GM21786 (cell line): ENCODE measurements at regions not wholly inside any gene's neighbourhood (a gene's known extent, or its start where the extent isn't known, plus 50 kb on each side); places are given as distances from the start of the nearest gene placed in this dataset.

Source experiments
- ATAC-seq: cut with Tn5 transposase; IDR thresholded peaks from one replicate; pipeline ENCODE4 v1.9.1; 2021; ENCODE audit not compliant: unreplicated experiment

DNA sequence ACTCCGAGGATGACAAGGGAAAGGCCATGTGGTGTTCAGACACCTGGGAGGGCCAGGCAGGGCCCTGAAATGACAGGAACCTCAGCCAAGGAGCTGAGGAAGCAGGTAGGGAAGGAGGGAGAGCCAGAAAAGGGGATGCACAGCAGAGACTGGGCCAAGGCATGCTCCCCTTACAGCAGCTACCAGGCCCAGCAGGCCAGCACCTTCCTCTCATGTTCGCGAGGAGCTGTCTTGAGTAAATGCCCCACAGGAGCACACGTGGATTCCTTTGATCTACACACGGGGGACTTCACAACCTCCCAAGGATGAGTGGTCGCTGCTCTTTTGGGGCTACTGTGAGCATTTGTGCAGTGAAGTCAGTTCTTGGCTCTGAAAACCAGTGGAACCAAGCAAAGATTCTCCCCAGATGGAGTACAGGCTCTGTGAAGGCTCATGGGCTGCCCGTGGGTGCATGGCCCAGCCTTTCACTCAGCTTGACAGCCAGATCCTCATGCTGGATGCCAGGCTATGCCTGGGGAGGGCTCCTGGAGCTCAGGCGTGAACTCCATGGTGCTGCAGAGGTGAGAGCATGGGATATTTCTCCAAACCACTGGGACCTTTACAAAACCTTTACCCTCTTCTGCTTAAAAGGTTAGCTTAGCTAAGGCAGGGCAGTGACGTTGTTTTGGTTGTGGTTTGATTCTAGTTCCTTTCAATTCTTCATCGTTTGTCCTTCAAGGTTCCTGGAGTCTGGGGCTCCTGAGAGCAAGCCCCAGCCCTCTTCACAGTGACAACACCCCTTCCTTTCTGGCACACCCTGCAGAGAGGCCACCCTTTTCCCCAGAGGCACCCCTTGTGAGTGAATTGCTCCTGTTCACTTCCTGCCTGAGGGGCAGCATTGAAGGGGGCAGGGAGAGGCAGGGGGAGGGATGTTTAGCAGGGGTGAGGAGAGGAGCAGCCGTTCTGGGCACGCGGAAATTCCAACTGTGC lies 74.2 kb upstream of the ZPBP start:
- peak; percentile 88 for ATAC-seq

DNA sequence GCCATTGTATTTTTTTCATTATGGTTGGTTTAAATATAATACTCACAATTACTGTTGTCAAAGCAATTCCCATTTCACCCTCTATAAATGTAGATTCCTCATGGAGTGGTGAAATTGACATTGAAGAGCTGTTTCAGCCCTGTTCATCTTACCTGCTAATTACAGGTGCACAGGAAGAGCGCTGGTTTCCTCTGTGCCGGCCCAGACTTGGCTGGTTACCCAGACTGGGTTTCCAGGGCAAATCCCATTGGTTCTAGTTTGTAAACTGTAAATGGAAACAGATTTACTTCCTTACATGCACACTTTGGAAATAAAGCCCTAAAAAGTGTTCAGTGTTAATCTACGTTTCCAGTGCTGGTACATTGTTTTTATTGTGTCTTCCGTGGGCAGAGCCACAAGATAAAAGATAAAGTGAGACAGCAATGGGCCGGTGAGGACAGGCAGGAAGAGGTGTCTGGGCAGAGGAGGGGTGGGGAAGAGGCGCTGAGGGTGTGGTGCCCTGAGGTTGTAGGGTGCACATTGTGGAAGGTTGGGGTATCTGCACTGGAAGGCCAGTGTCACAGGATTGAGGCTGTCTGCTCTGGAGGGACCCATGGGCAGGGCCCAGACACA lies 71.6 kb upstream of the ZPBP start:
- ATAC-seq = no peak

DNA sequence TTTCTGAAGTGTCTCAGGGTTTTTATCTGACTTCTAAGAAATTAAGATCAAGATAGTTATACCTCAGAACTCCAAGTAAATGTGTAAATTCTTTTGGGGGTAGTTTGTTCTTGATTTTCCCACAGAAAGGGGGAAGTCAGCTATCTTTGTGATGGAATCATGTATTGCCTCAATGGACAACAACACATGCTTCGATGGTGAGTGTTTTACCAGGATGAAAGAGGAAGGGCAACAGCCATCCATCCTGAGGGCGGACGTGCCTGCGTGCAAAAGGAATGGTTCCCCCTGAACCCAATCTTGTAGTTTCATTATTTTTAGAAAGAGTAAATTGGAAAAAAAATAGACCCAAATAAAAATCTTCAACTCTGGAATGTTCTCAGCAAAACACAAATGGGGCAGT lies 67.2 kb upstream of the ZPBP start:
- no peak for ATAC-seq

DNA sequence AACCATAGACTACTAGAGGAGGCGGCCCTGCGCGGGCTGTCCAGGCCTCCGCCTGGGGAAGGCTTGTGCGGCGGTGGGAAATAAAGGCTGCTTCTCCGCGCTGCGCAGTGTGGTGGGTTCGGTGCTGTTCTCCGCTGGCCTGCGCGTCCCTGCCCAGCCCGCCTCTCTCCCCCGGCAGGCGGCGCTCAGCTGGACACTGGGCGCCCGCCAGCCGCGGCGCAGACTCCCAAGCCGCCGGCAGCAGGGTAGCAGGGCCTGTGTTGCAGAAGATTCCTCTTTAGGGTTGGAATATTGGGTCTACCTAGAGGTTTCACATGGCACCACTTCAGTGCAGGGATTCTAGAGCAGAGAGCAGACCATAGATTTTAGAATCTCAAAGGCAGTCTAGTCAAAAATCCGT lies 66.1 kb upstream of the ZPBP start:
- no peak for ATAC-seq

DNA sequence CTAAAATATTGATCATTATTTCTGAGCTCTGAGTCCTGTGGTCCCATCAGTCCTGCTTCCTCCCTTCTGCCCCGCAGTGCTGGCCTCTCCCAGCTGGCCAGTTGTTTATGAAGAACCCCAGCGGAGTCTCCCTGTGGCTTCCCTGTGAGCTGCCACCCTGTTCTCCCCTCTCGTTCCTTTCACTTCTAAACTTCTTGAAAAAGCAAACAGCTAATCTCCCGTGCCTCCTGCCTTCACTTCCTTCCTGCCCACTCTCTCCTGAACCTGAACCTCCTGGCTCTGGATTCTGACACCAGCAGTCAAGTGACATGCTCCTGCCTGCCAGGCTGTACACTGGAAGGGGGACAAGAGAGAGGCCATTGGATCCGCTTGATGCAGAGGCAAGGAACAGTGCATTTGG lies 63.7 kb upstream of the ZPBP start:
- ATAC-seq = no peak

DNA sequence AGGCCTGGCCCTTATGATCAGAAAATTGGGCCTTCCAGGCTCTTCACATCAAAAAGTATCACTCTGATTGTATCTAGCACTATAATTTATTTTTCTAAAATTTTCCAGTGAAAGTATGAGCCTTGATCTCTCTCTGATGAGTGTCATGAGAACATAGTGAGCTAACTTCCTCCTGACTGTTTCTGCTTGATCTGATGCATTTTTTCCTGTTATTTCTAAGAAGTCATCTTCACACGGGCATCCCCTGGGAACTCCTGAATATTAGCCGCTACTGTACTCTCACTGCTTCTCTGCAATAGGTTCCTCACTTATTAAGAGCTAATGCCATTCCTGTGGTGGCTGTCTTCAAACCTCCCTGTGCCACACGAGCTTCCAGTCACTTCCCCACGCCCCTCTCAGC lies 63.1 kb upstream of the ZPBP start:
- no peak for ATAC-seq

DNA sequence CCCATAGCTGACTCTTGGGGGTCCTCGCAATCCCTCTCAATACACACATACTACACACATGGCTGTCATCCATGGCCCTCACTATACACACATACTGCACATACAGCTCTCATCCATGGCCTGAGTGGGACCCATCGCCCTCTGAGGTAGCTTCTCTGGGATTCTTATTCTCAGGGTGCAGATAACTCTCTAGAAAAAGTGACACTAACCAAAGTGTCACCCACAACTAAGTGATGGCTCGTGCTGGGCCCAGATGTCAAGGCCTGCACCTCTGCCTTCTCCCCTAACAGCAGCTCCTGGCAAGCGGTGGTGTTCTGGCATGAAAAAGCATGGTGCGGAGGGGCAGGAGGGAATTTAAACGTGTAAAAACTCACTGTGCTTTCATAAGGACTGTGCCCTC lies 62.7 kb upstream of the ZPBP start:
- no peak for ATAC-seq

DNA sequence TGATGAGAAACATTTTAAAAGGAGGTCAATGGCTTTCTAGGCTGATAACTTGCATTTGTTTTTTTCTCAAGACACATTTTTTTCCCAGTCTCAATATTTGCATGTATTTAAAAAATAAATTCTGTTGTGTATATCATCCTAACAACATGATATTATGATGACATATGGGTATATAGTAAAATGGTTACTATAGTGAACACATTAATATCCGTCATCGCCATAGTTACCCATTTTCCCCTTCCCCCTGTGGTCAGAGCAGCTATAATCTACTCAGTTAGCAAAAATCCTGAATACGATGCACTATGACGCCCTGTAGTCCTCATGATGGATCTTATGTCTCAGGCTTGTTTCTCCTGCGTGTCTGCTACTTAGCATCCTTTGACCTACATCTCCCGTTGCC lies 60.9 kb upstream of the ZPBP start:
- ATAC-seq = no peak

DNA sequence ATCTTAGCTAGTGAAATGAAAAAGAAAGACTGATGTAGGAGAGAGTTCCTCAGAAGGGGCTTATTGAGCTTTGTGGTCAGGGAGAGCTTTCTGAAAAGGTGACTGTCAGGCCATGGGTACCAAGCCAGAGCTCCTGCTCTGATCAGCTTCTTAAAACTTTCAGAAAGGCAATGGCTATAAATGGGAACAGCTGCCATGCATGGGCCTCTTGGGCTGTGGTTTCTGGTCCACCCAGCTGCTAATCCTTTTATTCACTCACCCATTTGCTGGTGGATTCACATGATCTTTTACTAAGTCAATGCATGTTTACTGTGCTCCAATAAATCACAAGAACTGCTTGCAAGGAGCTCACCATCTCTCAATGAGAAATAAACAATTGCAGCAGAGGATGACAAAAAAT lies 60.1 kb upstream of the ZPBP start:
- ATAC-seq = no peak

DNA sequence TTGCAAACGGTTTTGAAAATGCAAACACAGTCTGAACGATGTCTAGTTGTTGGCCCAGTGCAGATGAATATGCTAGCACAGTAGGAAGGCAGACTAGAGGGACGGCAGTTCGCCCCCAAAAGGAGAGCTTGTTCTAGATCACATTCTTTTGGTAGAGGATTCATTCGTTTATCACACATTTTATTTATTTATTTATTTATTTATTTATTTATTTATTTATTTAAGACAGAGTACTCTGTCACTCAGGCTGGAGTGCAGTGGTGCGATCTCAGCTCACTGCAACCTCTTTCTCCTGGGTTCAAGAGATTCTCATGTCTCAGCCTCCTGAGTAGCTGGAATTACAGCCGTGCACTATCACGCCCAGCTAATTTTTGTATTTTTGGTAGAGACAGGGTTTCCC lies 59.4 kb upstream of the ZPBP start:
- ATAC-seq = no peak

DNA sequence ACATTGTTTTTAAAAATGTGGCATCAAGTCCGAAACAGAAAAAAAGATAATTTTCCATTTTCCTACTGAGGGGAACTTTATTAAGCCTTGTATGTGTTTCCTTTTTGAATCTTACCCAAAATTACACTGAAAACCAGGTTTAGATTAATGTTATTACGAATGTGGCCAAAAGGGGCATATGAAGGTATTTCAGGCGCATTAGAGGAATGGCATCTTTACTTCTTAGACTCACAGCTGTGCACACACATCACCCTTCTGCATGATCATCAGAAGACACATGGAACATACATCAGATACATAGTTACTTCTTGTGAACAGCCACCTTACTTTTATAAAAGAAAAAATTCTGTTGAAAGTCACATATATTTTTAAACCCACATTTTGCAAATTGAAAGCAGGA lies 58.6 kb upstream of the ZPBP start:
- ATAC-seq = no peak

DNA sequence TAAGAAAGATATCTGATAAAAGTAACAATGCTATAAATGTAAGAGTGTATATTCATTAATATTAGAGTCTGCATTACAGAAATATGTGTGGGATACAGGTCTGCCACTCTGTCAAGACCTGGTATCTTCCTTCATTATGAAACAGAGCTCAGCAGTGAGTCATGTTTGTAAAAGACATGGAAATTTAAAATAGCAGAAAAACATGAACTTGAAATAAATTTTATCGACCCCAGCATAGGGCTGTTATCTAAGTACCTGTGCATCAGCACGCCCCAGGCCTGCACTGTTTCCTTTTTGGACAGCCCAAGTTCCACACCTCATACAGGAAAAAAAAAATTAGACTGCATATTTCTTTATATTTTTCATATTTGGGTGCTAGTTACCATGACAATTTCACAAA lies 58.0 kb upstream of the ZPBP start:
- no peak for ATAC-seq

DNA sequence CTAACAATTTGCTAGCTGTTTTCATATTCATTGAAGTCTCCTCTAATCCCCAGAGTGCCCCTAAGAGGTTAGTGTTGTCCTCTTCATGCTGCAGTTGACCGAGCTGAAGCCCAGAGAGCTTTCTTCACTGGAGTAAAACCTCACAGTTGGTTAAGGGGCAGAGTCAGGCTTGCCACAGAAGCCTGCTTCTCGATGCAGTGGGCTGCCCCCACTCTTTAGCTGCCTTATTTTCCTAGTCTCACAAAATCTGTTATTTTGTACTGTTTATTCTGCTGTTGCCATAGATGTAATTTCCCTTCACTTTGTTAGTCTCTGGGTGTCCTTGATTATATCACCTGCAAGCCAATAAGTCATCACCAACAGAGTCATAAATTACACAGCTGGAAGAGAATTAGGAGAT lies 56.3 kb upstream of the ZPBP start:
- no peak for ATAC-seq

DNA sequence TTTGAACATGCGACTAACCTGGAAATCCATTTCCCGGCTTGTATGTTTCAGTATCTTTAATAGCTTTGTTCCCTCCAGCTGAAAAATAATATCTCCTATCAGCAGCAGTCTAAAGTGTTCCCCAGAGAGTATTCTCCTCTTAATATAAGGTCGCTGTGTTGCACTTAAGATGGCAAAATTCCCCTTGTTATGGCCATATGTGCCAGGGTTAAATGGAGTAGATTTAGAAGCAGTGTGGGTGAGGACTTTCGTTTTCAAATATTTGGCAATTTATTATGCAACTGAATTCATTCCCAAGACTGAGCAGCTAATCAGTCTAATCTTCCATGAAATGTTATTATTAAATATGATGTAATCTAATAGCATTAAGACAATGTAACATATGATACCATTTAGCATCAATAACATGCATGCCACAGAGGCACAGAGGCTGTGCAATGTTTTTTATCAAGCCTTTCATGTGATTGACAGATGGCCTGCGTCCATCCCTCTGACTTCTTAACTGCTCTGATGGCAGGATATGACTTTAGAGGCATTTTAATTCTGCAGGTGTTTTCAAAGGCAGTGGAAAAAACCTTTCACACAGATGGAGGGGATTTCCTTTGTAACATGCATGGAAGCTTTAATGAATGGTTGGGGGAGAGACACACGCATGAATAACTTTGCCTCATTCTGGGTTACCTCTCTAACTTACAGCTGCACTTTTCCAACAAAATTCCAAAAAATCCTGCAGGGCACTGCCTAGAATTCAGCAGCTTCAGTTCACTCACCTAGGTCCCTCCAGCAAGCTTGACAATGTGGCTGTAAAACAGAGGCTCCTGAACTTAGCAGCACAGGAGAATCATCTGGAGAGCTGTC lies 55.1 kb upstream of the ZPBP start:
- ATAC-seq = peak; percentile 41

DNA sequence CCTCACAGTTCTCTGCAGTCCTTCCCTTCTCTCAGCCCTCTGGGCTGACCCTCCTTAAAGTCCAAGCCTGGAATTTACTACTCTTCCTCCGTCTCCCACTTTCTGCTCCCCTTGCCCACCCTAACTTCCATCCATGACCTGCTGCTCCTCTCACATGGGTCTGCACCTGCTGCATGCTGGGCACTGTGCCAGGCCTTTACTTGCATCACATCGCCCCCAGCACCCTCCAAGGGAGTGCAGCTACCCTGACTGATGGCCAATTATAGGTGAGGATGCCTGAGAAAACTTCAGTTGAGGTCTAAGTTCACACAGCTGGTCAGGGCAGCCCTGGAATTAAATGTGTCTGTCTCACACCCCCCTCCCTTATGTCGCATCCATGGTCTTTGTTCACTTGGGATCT lies 53.6 kb upstream of the ZPBP start:
- no peak for ATAC-seq

DNA sequence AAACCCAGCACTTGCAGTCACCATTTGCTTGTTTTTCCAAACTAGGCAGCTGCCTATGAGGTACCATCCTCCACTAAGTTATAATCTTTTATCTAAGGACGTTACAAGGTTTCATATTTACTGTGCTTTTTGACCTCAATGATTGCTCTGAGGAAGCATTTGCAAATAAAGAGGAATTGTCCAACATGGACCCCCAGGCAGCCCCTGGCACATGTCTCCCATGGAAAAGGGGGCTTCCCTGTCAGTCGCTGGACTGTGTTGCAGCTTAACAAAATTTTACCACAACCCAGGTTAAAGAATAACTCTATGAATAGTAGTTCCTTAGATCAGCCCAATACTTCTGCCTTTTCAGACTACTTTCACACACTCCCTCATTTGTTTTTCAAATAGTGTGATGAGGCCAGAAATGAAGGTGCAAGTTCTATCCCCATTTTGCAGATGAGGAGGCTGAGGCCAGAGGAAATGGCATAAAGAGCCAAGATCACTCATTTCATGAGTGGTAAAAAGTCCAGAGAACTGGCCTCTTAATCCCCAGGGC lies 52.8 kb upstream of the ZPBP start:
- ATAC-seq = peak; percentile 37

DNA sequence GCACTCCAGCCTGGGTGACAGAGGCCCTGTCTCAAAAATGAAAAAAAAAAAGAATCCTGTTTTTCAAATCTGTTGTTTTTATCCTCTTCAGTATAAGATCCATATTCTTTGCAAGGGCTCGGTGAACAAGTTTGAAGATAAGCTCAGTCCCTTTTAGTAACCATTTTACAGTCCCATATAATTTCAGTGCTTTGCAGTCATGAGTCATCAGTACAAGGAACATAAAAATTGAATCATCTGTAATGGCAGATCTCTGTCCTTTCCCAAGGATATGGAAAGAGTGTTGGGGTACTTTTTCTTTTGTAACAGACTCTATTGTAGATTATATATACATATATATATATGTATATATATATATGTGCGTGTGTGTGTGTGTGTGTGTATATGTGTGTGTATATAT lies 52.2 kb upstream of the ZPBP start:
- ATAC-seq = no peak
